HG02623 (cell line): ENCODE measurements at regions not wholly inside any gene's neighbourhood (a gene's known extent, or its start where the extent isn't known, plus 50 kb on each side); places are given as distances from the start of the nearest gene placed in this dataset.

Experiments used
- ATAC-seq: cut with Tn5 transposase; IDR thresholded peaks from one replicate; pipeline ENCODE4 v1.9.1; 2021; ENCODE audit warnings: moderate library complexity; ENCODE audit not compliant: unreplicated experiment

DNA sequence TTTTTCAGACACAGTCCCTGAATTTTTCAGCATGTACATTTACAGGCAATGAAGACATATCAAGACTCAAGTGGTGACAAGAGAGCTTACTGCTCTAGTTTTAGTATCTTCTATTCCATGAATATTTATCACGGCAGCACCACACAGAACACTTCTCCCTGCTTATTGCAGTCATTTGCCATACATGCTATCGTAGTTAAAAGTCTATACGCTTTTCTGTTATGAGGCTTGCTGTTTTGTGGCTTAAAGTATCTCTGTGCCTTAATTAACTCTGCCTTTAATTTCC lies 65.4 kb upstream of the GK2 start:
- ATAC-seq, result no peak

DNA sequence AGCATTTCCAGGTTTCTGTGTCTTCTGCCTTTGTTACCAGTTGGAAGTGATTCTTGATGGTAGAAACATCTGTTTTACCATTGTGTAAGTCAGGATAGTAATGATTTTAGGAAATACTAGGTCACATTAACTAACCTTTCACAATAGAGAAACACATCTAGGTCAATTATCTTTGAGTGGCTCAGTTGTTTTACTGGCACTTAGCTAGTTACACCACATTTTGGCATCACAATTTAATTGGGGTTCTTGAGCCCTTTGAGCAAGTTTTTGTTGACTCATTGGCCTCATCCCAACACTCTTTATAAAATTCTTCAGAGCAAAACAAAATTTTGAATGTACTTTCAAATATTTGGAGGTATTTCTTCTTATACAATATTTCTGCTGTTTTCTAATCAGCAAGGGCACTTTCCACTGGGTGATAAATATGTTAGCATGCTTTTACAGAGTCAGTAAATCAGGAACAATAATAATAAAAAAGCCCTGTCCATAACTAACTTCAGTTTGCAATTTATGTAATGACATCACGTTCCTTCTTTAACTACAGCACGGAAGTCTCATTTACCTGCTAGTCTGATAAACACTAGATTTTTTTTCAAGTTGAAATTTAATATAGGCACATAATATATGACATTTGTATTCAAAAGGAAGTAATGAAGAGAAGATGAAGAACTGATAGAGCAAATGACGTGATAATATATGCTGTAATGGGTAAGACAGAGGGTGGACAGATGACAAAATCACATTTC lies 64.8 kb upstream of the GK2 start:
- no peak for ATAC-seq

DNA sequence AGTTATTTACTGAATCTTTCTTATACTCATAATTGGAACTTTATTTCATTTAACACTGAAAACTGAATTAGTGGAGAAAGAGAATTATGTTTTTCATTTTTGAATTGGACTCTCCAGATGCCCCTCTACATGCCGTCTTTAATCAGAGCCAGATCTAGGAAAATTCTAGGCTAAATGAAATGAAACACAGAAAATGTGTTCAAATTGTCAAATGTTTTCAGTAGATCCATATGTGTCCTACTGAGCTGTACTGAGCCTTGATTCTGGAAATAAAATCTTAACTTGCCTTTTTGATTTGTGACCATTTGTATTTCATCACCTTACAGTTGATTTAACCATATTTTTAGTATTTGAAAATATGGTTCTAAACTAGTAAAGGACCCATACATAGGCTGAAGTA lies 64.0 kb upstream of the GK2 start:
- ATAC-seq, result no peak

DNA sequence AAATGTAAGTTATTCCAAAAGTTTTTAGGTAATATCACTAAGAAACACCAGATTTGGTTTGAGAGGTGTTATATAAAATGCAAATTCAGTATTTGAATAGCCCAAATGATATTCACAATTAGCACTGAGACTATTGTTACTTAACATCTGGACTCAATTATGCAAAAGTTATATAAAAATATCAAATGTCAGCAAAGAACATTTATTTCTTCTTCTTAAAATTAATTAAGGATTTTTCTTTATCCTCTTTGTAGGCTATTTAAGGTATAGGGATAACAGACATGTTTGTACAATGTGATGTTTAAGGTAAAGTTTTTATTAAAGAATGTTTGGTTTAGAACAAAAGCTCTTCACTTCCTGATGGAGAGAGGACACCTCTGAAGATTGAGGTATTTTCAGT lies 63.3 kb upstream of the GK2 start:
- no peak for ATAC-seq

DNA sequence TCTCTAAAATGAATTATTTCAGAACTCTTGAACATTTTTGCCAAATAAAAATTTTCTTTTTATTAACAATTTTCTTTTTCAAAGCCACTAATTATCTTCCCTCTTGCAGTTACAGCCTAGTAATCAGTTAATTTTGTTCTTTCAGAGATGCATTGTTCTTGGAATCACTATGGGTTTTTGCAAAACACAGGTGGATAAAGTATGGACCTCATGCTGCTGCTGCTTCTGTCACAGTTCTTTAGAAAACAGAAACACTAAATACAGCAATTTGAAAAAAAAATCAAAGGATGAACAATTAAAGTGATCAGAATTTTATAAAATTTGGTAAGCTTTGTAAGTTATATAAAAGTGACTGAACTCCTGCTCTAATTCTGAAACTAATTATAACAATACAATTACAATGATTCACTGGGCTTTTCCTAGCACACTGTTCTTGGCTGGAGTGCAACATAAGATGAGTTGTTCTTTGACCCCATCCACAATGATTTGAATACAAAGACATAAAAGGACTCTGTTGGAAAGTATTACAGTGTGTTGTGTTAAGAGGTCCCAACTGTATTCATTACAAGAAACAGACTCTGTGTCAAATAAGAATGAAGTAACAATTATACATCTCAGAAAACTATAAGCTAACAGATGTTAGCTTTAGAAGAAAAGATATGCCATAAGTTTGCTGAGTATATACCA lies 59.4 kb upstream of the GK2 start:
- ATAC-seq, result no peak

DNA sequence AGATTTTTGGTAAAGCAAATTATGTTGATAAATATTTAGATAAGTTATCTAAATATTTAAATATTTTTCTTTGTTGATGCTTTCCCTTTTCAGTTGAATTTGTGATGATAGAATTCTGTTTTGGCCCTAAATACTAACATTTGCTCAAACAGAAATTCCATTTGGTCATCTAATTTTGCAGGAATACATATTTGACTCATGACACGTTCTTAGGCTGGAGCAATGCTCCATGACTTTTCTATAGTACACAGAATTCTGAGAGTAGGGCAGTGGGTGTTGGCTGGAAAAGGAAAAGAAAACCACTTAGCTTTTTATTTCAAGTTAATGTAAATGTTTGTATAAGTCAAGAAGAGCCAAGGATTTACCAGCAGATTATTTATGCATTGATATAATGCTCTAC lies 58.6 kb upstream of the GK2 start:
- ATAC-seq, result no peak
